BJ (cell line): ENCODE measurements at regions not wholly inside any gene's neighbourhood (a gene's known extent, or its start where the extent isn't known, plus 50 kb on each side); places are given as distances from the start of the nearest gene placed in this dataset.

Experiments used
- CTCF ChIA-PET: fragments of 350-600 bp; formaldehyde crosslinking; extraction: SDS; loops from one replicate; lab custom pipeline; 2021; ENCODE audit warnings: antibody characterized with exemption, inconsistent platforms; lab: Yijun Ruan, JAX
- POLR2A ChIA-PET: fragments of 300-600 bp; sonication (Branson Sonifier 250); formaldehyde crosslinking; extraction: SDS; loops from one replicate; lab custom pipeline; 2021; ENCODE audit warnings: antibody characterized with exemption; lab: Charles Lee
- DNase-seq: peaks from one replicate; pipeline ENCODE4 v3.0.0-alpha.2; 2011; ENCODE audit warnings: low read depth
- H3K27me3 ChIP-seq: 2 replicates; pipeline ENCODE4 v1.6.0; 2011; ENCODE audit warnings: low read length; ENCODE audit not compliant: control insufficient read depth, insufficient read depth
- H3K36me3 ChIP-seq: 2 replicates; pipeline ENCODE4 v1.5.1; 2011; ENCODE audit warnings: low read length; ENCODE audit not compliant: control insufficient read depth, insufficient read depth
- H3K4me3 ChIP-seq: 2 replicates; pipeline ENCODE4 v1.5.1; 2011; ENCODE audit warnings: low read depth, mild to moderate bottlenecking, control low read depth, low read length
- CTCF ChIP-seq: IDR thresholded peaks from 2 replicates; pipeline ENCODE4 v1.5.1; 2011; ENCODE audit warnings: low read depth, mild to moderate bottlenecking, control low read depth, inconsistent platforms, low read length, moderate library complexity; ENCODE audit not compliant: insufficient read depth

- no peak for TF ChIP-seq CTCF
- Histone ChIP-seq H3K27me3 (no peaks in the 10 kb centered on the region), H3K4me3 (no peak overlapping the region), H3K36me3 (no peaks in the 10 kb centered on the region)
- CTCF ChIA-PET, result no interaction called here
- no peak for DNase-seq
- POLR2A ChIA-PET, result no interaction called here
Measured at GRCh38 chr21:23543333-23543732, 2063.9 kb downstream of the MRPL39 start.

GRCh38 chr21:23542097-23542496 lies 2065.2 kb downstream of the MRPL39 start:
- H3K36me3 ChIP-seq, result no peaks in the 10 kb centered on the region
- POLR2A ChIA-PET, result no interaction called here
- no peaks in the 10 kb centered on the region for H3K27me3 ChIP-seq
- CTCF ChIA-PET, result no interaction called here
- no peak for TF ChIP-seq CTCF
- no peak for DNase-seq
- H3K4me3 ChIP-seq, result no peak overlapping the region

DNA sequence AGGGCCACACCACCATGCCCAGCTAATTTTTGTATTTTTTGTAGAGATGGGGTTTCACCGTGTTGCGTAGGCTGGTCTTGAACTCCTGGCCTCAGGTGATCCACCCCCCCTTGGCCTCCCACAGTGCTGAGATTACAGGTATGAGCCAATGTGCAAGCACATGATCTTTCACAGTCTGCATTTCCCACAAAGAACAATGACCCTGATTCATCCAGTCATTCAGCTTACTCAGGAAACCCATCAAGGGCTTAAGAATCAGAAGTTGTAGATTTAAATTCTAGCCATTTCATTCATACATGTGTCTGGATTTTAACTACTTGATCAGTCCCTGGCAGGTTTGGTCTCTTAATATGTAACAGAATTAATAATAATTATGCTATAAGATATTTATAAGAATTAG lies 2065.7 kb downstream of the MRPL39 start:
- no peaks in the 10 kb centered on the region for H3K36me3 ChIP-seq
- no peak overlapping the region for H3K4me3 ChIP-seq
- no peak for DNase-seq
- ChIA-PET POLR2A (no interaction called here), CTCF (no interaction called here)
- TF ChIP-seq CTCF, result no peak
- H3K27me3 ChIP-seq, result no peaks in the 10 kb centered on the region

- Histone ChIP-seq H3K27me3 (no peaks in the 10 kb centered on the region), H3K4me3 (no peak overlapping the region), H3K36me3 (no peaks in the 10 kb centered on the region)
- TF ChIP-seq CTCF, result no peak
- no peak for DNase-seq
- CTCF ChIA-PET, result no interaction called here
- POLR2A ChIA-PET, result no interaction called here
Measured at GRCh38 chr21:23534850-23535249, 2072.4 kb downstream of the MRPL39 start.

DNA sequence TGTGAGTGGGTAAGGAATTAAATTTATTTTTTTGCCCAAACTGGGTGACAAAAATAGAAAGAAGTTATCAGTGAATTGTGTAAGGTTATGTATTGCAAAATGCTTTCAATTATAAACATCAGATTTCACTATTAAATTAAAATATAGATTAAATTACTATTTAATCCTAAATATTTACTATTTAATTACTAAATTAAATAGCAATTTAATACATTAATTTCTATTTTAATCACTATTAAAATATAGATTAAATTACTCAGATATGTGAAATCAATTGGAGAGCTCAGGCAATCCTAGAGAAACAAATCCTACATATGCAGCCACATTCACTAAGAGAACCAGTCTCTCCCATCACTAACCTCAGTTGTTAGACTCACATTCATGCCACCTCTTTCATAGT lies 2075.8 kb downstream of the MRPL39 start:
- DNase-seq, result no peak
- Histone ChIP-seq H3K27me3 (no peaks in the 10 kb centered on the region), H3K36me3 (no peaks in the 10 kb centered on the region), H3K4me3 (no peak overlapping the region)
- no peak for TF ChIP-seq CTCF
- ChIA-PET CTCF (no interaction called here), POLR2A (no interaction called here)
